ENCODE measurements at regions not wholly inside any gene's neighbourhood (a gene's known extent, or its start where the extent isn't known, plus 50 kb on each side); places are given as distances from the start of the nearest gene placed in this dataset.

- no peak overlapping the region for H3K4me3 ChIP-seq
- no peaks in the 10 kb centered on the region for H3K4me1 ChIP-seq (ENCODE audit: insufficient read depth)
- no peaks in the 10 kb centered on the region for H3K36me3 ChIP-seq
- no peaks in the 10 kb centered on the region for H3K9me3 ChIP-seq
- TF ChIP-seq CTCF (IDR thresholded peaks at IDR 0.05) (no peak), POLR2A (IDR thresholded peaks at IDR 0.05) (no peak), EP300 (IDR thresholded peaks at IDR 0.05) (no peak)
- H3K27me3 ChIP-seq = no peaks in the 10 kb centered on the region
- 85% methylated on average over 6 of the region's 6 CpGs for WGBS, 3 donors
- H3K27ac ChIP-seq = no peak overlapping the region
- no peak for DNase-seq
- intact Hi-C loops (cut with DNase I) = no loop called here
Measured at GRCh38 chr13:73179650-73180274, 121.0 kb downstream of the KLF5 start.

- WGBS, 3 donors = 87 to 93% (median 91%) methylated on average over 3 of the region's 3 CpGs
- DNase-seq = no peak
- H3K4me1 ChIP-seq (ENCODE audit: insufficient read depth) = no peaks in the 10 kb centered on the region
- no peaks in the 10 kb centered on the region for H3K36me3 ChIP-seq
- H3K27ac ChIP-seq = no peak overlapping the region
- intact Hi-C loops (cut with DNase I) = no loop called here
- no peak overlapping the region for H3K4me3 ChIP-seq
- no peaks in the 10 kb centered on the region for H3K9me3 ChIP-seq
- TF ChIP-seq POLR2A (IDR thresholded peaks at IDR 0.05) (no peak), CTCF (IDR thresholded peaks at IDR 0.05) (no peak), EP300 (IDR thresholded peaks at IDR 0.05) (no peak)
- no peaks in the 10 kb centered on the region for H3K27me3 ChIP-seq
Measured at GRCh38 chr13:73177916-73178565, 119.2 kb downstream of the KLF5 start.

- no peak for DNase-seq
- H3K4me1 ChIP-seq (ENCODE audit: insufficient read depth) = no peaks in the 10 kb centered on the region
- no peak overlapping the region for H3K27ac ChIP-seq
- H3K9me3 ChIP-seq = no peaks in the 10 kb centered on the region
- no peaks in the 10 kb centered on the region for H3K27me3 ChIP-seq
- WGBS, 3 donors = 52 to 59% (median 53%) methylated on average over 1 of the region's 1 CpG
- no peaks in the 10 kb centered on the region for H3K36me3 ChIP-seq
- intact Hi-C loops (cut with DNase I) = no loop called here
- H3K4me3 ChIP-seq = no peak overlapping the region
- no peak for TF ChIP-seq POLR2A (IDR thresholded peaks at IDR 0.05)
- TF ChIP-seq CTCF (IDR thresholded peaks at IDR 0.05) = no peak
- TF ChIP-seq EP300 (IDR thresholded peaks at IDR 0.05) = no peak
Measured at GRCh38 chr13:73177017-73177416, 118.2 kb downstream of the KLF5 start.

GRCh38 chr13:73174521-73175010 lies 115.8 kb downstream of the KLF5 start:
- H3K4me3 ChIP-seq = no peak overlapping the region
- intact Hi-C loops (cut with DNase I) = no loop called here
- H3K9me3 ChIP-seq = no peaks in the 10 kb centered on the region
- no peaks in the 10 kb centered on the region for H3K27me3 ChIP-seq
- TF ChIP-seq POLR2A (IDR thresholded peaks at IDR 0.05) = no peak
- no peak for TF ChIP-seq CTCF (IDR thresholded peaks at IDR 0.05)
- no peak for TF ChIP-seq EP300 (IDR thresholded peaks at IDR 0.05)
- H3K27ac ChIP-seq = no peak overlapping the region
- H3K4me1 ChIP-seq (ENCODE audit: insufficient read depth) = no peaks in the 10 kb centered on the region
- H3K36me3 ChIP-seq = no peaks in the 10 kb centered on the region
- no peak for DNase-seq

All from ovary (tissue), 7 donors.